Stimulated activated CD4-positive, alpha-beta T cell treated with anti-CD3 and anti-CD28 coated beads, Interleukin-1b, Interleukin-23, amount 100 ng/mL, for 4 hours (primary cell): ENCODE measurements at regions not wholly inside any gene's neighbourhood (a gene's known extent, or its start where the extent isn't known, plus 50 kb on each side); places are given as distances from the start of the nearest gene placed in this dataset.
A peak's percentile ranks its signal among the peaks of the same experiment; 100 is the strongest.

Source experiments
- DNase-seq, 2 donors: peaks; one replicate each; pipeline ENCODE4 v3.0.0-alpha.2; 2020; ENCODE audit warnings: low read depth in 2 of 2

GRCh38 chr3:187951452-187952190 lies 202.3 kb upstream of the LPP start:
- no peak for DNase-seq

DNA sequence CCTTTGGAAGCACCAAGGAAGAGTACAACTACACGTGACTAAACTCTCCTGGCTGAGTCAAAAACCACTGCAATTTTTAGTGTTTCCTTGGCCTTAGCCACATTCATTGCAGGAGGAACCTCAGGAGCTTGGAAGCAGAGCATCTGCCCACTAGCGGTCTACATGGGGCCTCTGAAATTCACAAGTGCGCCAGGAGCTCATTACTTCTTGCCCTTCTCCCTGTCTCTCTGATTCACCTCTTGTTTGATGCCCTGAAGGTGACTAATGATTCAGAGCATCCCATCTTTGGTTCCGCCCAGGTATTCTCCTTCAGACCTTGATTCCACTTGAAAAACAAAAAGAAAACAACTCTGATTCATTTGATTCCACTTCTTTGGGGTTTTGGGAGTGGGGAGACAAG lies 201.1 kb upstream of the LPP start:
- DNase-seq, result no peak

DNA sequence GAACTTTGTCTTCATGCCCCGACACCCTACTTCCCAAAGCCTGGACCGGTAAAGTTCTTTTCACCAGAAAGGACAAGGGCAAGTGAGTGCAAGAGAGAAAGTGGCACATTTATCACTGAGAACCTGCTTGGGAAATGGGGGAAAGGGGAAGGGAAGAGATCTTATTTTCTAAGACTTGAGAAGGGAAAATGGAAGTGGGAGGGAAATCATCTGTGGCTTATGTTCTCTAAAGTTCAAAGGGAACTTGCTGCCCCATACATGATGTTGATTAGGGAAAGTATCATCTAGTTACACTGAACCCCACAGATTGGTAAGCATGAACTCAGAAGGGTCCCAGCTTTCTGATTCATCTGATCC lies 199.5 kb upstream of the LPP start:
- no peak for DNase-seq

DNA sequence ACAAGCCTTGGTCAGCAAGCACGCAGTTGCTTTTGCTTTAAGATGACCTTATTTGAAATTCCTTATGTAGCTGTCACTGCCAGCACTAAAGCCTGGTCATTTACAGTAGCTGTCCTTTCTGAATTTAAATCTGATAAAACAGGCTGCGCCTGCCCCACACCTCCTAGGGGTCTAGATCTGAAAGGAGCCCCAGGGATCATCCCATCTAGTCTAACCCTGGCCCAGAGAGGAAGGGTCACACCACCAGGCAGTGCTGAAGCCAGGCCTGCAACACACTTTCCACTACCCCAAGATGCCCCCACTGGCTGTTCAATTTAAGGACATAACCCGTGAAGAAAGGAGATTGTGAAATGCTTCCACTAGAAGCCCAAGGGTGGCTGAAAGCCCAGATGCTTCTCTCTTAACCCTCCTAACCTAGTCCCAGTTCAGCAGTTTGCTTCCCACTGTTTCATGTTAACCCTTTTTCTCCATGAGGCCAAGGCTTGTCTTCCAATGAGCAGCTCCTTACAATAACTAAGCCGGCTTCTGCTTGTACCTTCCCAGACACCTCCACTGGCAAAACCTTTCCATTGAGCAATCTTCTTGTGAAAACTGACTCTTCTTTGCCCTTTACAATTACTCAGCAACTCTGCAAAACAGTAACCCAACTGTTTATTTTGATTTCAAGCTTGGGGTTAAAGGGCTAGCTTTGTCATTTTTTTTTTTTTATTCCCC lies 198.9 kb upstream of the LPP start:
- no peak for DNase-seq

- DNase-seq, result no peak
Measured at GRCh38 chr3:187955587-187955952, 198.4 kb upstream of the LPP start.

DNA sequence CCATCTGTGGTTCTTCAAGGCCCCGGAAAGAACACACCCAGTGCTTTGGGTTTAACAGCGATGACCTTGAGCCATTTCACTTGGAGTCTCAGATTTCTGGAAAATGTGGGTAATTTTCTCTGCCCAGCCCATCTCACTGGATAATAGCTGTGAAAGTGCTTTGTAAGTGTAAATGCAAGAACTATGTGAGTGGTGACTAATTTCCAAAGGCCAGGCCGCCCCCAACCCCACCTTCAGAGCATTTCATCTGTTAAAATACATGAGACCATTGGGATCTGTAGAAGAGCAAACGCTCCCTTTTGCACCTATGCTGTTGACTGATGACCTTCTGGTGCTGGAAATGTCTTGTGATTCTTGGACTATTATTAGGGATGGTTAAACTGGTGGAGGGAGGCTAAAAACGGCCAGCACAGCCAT lies 196.8 kb upstream of the LPP start:
- DNase-seq, result no peak

- no peak for DNase-seq
Measured at GRCh38 chr3:187957582-187957981, 196.4 kb upstream of the LPP start.

DNA sequence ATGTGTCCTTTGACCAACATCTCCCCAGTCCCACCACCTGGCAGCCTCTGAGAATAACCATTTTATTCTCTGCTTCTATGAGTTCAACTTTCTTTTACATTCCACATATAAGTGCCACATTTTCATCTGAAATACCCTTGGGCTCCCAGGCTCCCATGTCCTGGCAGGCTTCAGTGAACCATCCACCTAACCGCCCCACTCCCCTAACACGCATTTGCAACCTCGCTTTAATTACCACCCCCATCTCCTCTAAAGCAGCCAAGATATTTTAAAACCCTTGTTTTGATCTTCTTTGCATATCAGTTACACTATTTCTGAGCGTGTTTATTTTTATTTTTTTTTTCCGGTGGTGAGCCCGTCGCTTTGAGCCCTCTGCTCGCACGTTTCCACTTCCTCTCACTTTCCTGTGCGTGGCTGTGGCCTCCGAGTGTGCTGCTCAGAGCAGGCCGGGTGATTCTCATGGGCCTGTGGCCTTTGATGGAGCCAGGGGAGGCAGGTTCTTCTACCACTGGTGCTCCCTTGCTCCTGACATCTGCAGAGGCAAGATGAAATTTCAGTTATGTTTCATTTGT lies 195.4 kb upstream of the LPP start:
- peak; percentile 18 to 34 for DNase-seq

DNA sequence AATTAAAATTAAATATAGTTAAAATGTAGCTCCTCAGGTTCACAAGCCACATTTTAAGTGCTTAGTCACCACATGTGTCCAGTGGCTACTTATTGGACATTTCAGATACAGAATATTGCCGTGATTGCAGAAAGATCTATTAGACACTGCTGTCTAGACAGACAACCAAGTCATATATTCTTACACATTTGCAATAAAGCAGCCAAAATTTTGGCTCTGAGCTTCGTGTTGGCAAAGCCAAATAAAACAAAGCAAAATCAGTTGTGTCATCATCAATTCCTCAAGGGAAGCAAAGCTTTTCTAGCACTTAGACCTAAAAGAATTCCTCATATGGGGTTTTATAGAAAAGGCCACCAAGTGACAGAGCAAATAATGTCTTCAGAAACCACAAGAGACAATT lies 193.1 kb upstream of the LPP start:
- DNase-seq, result no peak

GRCh38 chr3:187961366-187961765 lies 192.6 kb upstream of the LPP start:
- DNase-seq, result no peak

DNA sequence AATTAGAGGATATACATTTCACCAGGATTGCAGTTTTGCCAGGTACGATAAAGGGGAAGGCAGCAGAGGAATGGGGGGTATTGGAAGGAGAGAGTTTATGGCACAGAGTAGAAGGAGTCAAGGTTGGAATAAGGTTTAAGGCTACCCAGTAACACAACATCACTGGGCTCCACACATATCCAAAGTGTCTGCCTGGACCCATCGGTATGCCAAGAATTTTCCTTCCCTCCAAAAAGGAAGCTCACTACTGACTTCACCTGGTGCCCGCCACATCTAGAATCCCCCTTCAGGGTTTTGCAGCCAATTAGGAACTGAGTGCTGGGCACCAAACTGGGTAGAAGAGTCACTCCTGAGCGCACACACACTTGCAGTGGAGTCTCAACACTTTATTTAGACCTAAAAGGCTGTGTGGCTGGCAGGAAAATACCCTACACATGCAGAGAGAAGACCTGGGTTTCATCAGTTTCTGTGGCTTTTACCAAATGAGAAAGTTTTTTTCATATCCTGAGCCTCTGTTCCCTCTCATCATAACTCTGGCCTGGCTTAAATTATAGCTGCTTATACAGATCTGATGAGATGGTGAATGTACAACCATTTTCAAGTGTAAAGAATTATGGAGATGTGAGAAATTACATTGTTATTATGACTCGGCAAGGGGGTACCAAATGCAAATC lies 190.8 kb upstream of the LPP start:
- DNase-seq, result no peak

DNA sequence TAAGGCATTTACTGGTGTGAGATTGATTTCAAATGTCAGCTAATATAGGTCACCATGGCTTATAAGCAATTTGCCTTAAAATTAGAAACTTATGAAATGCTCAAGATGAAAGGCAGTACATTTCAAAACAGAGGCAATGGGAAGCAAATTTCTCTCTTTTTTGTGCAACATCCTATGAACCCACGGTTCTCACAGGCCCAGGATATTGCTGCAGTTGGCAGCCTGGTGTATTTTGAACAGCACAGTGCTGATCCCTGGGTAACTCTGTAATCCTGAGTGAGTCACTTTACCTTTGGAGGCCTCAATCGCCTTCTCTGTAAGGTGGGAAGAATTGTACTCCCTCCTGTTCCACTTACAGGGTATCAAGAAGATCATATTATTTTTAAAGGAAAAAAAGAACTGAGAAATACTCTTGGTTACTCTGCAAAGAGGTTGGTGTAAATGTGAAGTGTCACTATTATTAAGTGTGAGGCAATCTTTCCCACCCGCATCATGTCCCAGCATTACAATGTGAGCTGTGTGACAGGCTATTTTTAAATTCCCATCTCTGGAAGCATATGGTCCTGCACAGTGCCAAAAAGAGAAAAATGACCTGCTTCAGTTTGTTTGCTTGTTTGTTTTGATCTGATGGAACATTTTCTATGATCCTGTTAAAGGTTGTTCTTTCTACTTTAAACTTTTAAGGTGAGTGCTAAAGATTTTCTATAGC lies 190.1 kb upstream of the LPP start:
- no peak for DNase-seq

DNA sequence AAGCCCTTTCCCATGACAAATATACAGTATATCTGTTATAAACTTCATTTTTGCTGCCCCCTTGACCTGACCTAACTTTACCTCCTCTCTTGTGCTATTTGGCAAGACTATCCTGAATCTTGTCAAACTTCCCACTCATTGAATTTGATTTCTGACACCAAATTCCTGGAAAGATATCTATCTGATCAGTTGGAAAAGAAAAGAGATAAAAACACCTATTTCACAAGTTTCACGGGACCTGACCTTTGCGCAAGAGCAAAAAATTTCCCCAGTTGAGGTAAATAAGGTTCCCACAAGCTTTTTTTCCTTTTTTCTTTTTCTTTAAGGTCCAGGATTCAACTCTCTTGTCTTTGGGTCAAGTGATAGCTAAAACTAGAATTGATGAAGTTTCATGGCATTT lies 189.2 kb upstream of the LPP start:
- no peak for DNase-seq

- DNase-seq, result no peak
Measured at GRCh38 chr3:187966096-187966495, 187.9 kb upstream of the LPP start.

DNA sequence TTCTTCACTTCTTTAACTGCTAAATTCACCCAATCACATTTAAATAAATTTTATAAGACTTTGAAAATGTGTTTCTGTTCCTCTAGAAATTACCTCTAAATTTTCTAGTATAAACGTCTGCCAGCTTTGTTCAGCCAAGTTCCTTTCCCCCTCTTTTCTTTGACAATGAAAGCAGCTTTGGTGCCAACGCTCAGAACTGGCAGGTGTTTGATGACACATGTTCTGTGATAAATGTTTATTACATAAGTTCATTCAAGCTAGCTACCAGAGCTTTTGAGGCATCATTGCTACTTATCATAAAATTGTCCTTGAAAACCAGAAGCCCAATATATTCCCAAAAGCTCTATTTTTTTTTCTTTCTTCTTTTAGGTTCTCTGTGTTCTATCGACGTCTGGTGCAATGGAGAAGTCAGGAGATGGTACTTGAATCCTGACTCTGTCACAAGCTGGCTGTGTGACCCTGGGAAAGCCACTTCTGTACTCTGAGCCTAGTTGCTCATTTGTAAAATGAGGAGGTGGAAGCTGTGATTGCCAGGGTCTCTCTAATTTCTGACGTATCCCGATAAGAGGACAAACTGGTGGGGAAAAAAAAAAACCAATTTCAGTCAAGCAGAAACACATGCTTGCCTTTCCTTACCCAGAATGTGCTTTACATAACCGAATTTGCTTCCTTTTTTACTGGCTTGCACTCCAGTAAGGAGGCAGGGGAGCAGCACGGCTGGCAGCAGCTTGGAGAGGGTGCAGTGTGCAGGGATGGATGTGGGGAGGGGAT lies 187.1 kb upstream of the LPP start:
- no peak for DNase-seq

- DNase-seq, result no peak
Measured at GRCh38 chr3:187967993-187968392, 186.0 kb upstream of the LPP start.

DNA sequence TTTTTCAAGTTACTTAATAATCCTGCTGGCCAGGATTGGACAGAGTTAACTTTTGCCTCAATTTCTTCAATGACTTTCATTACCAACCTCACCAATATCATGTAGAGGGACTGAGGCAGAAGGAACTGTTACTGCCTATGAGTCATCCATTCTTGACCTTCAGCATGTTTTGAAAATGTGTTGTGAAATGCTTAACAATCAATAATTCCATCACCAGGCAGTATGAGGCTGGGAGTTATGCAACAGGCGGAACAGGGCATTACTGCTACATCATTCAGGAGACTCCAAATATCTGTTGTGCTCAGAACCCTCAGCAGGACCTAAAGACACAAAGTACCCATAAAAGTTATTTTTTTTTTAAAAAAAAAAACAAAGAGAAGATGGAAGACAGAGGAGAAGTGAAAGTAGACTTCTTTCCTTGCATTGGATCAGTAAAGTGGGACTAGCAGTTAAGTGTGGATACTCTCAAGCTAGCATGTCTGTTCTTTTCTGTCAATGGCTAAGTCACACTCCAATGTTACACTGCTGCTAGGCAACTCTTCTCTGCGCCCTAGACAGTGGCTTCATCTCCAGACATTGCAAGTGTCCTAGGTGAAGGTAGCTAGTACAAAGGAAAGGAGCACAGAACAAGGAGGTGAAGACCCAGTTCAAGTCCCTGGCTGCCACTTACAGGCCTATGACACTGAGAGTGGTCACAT lies 184.9 kb upstream of the LPP start:
- DNase-seq, result no peak

- DNase-seq, result no peak
Measured at GRCh38 chr3:187969581-187969950, 184.4 kb upstream of the LPP start.

DNA sequence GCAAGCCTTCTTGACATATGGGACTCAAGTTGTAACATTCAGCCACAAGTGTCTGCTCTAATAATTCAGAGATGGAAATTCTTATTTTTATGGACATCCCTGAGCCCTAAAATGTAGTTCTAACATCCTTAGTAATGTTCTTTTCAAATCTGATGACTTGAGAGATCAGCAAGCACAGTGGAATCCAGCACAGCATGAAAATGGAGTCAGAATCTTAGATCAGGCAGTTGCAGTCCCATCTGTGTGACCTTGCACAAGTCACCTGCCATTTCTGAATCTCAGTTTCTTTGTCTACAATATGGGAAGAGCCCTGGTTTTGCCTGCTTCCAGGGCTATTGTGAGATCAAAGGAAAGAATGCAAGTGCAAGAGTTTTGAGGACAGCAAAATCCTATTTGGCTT lies 183.9 kb upstream of the LPP start:
- DNase-seq, result no peak

GRCh38 chr3:187971629-187972028 lies 182.3 kb upstream of the LPP start:
- DNase-seq, result no peak

GRCh38 chr3:187972454-187972853 lies 181.5 kb upstream of the LPP start:
- DNase-seq, result no peak
